Renal pelvis (tissue), 1 donor: ENCODE measurements at regions not wholly inside any gene's neighbourhood (a gene's known extent, or its start where the extent isn't known, plus 50 kb on each side); places are given as distances from the start of the nearest gene placed in this dataset.

Experiments used
- DNase-seq: peaks from one replicate; pipeline ENCODE4 v3.0.0-alpha.2; 2013

DNA sequence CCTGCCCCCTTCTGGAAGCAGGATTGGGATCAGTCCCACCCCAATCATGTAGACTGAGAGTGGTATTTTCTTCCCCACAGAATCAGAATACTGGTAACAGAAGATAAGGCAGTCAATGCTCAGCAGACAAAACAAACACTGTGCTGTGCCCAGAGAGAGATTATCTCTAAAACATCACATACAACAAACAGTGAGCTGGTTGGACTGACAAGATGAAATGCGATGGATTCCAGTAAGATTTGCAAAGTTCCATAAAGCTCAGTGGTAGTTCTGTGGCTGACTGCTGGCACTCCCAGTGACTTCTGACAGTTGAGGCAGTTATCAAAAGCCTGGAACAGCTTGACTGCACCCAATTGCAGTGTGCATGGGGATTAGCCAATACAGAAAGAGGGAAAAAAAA is 311.5 kb upstream of the MGAT5 start:
- DNase-seq = no peak

DNA sequence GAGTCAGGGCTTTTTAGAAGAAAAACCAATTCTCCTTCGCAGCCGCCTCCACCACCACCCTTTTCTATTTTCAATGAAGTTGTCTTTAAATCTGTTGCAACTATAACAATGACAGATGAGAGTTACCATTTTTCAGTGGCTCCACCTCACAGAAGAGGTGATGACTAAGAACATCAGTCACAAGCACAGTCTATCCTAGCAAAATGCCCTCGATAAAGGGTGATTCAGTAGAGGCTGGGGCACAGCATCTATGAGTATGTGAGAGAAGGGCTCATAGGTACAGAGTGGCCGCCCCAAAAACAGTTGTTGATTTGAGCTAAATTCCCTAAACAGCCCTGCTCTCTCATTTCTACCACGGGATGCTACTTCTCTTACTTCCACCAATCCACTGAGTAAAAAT is 310.8 kb upstream of the MGAT5 start:
- DNase-seq = no peak

DNA sequence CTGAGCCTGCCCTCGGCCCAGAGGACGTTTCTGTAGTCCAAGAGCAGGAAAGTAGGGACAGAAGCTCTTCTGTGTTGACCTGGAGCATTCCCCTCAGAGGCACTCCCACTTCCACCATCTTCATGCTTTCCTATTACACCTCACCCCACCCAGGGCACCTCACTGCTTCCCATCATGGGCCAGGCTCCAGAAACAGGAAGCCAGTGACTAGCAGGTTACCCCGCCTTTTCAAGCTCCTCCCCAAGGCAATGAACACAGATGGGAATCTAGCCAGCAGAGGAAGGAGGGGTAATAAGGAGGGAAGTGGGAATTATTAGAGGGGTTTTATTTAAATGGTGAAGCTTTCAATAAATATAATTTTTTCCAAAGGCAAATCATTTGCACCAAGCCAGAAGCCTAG is 308.8 kb upstream of the MGAT5 start:
- DNase-seq = no peak

DNA sequence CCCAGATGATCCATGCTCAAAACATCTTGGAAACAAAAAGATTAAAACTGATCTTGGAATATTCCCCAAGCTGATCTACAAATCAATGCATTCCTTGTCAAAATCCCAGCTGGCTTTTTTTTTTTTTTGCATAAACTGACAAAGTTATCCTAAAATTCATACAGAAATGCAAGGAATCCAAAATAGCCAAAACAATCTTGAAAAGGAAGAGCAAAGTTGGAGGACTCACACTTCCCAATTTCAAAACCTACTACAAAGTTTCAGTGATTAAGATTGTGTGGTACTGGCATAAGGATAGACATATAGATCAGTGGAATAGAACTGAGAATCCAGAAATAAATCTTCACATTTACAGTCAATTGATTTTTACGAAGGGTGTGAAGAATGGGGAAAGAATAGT is 306.8 kb upstream of the MGAT5 start:
- DNase-seq = no peak

- DNase-seq = no peak
Measured at GRCh38 chr2:133948610-133949290, 305.1 kb upstream of the MGAT5 start.

DNA sequence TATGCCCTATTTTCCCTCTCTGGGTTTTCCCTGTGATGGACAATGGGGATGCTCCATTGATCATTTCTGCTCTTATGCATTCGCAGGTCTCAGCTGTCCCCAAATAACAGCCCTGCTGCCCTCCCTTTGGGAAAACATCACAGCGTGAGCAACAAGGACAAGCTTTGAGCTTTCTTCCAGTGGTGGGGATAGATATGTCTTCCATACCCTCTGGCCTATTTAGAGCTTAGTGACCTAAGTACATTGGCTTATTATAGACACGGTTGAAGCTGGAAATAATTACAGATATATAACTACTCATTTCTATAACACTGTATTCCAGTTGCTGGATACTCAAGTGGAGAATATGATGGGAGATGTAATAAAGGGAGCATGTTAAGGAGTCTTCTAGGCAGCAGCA is 304.3 kb upstream of the MGAT5 start:
- no peak for DNase-seq

GRCh38 chr2:133951209-133951608 is 302.7 kb upstream of the MGAT5 start:
- no peak for DNase-seq

DNA sequence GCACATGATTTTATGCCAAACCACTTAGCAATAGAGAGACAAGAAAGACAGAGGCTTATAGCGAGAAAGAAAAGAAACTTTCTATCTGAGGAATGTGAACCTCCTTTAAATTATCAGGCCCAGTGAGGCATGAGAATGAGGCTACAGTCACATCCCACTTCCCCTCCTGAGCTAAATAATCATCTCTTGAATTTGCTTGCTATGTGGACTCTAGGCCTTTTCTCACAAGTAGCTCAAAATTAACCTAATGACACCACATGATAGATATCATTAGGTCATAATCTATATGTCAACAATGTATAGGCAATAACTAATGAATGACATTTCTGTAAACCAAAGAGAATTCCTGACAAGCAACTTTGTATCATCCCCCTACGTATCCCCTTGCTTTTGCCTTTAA is 301.5 kb upstream of the MGAT5 start:
- no peak for DNase-seq

DNA sequence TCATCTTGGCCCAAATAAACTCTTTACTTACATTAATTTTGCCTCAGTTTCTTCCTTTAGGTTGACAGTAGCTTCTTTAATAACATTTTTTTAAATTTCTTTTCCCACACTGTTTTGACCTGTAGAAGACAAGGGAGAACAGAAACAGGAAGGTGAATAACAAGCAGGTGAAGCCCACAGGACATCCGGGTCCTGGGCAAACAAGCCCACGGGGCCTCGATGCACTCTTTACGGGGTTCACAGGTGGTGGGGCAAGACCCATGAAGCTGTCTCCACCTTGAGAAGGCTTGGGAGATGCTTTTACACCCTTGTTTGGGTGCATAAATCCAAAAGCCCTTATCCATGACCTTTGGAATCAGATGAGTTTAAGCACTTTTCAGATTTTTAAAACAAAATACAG is 301.0 kb upstream of the MGAT5 start:
- DNase-seq = no peak

DNA sequence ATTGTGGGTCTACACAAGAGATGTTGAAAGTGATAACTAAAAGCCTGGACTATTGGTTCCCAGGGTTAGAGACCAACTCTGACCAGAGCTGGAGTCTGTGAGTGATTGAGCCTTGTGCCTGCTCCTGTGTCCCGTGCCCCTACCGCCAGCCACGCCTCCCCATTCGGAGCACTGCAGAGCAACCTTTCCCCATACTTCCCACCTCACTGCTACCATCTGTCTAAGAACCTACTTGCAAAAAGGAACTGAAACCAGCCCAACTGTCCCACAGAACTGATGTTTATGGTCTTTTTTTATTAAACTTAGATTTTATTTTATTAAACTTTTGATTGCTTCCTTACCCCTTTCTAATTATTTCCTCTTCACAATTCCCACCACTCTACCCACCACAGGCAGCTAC is 300.3 kb upstream of the MGAT5 start:
- no peak for DNase-seq

DNA sequence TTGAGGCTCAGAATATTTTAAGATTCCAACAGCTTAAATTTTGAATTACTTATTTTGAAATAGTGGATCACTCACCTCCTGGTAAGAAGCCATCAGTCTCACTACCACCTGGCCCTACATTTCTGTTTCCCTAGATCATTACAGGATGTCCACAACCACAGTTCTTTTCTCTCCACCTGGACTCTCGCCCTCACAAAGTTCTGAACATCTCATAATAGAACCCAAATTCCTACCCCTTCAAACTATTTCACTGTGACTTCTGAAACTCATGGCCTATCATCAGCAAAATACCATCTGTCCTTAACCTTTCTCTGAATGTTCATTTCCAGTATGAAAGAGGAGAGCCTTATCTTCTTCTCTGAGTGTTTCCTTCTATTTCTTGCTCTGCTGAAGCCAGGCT is 299.2 kb upstream of the MGAT5 start:
- DNase-seq = no peak

GRCh38 chr2:133955169-133955568 is 298.7 kb upstream of the MGAT5 start:
- no peak for DNase-seq

- DNase-seq = no peak
Measured at GRCh38 chr2:133956434-133956935, 297.4 kb upstream of the MGAT5 start.

DNA sequence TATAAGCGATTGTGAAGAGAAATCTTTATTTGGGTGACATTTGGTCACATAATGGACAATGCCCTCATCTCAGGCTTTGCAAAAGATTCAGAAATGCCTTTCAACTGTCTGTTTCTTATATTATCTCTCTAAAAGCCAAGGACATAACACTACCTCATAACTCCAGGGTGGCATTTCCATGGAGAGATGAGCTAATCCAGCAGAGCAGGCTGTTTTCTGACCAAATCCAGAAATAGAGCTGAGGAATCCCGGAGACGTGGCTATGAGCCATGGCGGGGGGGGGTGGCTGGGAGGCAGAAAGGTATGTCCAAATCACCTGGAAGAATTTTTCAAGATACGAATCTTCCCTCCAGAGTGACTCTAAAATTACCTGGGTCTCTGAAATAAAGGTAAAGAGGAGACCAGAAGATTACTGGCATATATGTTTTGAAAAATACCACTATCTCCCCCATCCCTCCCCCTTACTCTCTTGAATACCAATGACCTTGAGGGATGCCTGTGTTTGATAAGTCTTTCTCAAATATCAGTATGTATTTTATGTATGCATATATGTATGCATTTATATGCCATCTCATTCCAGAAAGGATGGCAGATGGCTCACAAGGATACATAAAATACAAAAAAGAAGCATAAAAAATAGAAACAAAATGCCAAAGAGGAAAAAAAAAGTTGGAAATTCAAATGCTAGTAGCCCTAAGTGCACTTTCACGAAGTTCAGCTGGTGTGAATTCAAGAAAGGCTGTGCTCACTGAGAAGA is 296.0 kb upstream of the MGAT5 start:
- DNase-seq = no peak

DNA sequence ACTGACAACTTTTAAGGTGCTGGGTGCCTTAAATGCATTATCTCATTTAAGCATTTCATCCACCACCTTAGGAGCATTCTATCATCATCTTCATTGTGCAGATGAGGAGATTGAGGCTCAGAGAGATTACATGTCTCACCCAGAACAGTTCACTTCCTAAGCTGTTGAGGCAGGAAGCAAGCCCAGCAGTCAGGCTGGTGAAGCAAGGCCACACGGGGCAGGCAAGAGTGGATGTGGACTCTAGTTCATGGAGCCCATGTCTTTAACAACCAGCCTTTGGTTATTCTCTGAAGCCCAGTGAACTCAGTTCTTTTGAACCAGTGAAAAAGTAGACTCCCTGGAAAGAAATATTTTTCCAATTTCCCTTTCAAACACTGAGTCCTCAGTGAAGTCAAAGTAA is 294.8 kb upstream of the MGAT5 start:
- DNase-seq = no peak

GRCh38 chr2:133966720-133967304 is 287.1 kb upstream of the MGAT5 start:
- no peak for DNase-seq

- no peak for DNase-seq
Measured at GRCh38 chr2:133967326-133967725, 286.5 kb upstream of the MGAT5 start.

DNA sequence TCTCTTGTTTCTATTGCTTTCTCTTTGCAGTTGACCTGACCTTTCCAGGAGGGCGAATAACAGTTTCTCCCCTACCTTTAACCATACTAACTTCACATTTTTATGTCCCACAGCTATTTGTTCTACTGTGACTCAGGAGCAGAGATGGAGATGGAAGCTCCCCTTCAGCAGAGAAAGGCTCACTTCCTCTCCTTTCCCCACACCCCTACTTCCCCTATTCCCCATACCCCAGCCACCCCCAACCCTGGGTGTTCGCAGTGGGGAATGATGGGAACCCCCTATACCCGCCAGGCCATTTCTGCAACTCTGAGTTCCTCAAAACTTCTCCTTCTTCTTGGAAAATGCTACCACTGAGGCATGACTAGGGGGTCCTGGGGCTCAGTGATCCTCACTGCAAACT is 285.4 kb upstream of the MGAT5 start:
- DNase-seq = no peak

DNA sequence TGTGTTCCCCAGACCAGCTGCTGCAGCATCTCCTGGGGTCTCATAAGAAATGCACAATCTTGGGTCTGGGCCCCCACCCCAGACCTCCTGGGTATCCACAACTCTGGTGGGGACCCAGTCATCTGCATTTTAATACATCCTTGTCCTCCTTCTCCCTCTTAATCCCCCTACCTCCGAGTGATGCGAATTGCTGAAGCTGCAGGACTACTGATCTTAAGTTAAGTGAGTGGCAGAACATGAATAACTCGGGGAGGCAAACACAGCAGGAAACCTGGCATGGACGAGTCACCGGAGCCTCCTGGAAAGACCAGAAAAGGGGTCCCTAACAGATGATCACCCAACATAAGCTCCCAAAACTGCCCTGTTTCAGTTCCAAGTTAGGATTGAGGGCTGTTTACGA is 283.2 kb upstream of the MGAT5 start:
- no peak for DNase-seq

DNA sequence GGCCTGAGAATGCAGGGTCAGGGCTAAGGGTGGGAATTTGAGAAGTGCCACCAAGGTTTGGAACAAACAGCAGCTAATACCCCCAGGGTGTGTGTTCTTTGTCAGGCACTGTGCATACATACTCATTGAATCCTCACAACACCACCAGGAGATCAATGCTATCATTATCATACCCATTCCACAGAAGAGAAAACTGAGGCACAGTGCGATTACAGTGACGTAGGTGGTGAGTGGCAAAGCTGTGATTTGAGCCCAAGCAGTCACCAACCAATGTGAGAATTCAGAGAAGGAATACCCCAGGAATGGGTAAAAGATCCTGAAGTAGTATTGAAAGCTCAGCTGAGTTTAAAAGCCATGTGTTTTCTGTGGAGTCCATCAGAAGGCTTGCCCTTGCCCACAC is 281.6 kb upstream of the MGAT5 start:
- no peak for DNase-seq

DNA sequence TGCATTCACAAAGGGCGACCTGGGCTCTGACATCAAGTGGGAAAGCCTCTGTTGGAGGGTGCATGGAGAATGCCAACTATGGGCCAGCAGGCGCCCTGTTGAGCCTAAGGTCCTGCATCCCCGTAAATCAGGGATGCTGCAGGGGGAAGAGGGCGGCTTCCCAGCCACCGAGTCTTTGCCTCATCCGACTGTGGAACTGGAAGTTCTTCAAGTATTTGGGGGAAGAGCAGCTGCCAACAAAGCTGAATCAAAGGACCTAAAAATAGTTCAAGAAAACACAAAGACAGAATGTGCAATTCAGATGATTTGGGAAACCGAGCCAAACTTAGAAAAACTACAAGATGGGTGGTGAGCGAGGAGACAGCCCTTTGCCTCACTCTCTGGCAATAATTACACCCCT is 281.1 kb upstream of the MGAT5 start:
- no peak for DNase-seq

DNA sequence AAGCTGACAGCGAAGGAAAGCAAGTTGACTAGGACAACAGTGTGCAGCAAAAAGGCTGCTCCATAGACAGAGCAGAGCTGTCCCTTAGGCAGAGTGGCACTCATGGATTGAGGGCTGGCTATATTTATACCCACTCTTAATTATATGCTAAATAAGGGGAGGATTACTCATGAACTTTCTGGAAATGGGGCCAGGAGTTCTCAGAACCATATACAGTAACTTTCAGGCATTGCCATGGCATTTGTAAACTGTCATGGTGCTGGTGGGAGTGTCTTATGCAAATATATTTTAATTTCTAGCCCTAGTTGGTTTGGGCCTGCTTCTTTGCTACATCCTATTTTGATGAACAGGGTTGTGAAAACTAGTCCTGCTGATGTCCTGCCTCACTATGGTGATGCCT is 279.5 kb upstream of the MGAT5 start:
- no peak for DNase-seq

DNA sequence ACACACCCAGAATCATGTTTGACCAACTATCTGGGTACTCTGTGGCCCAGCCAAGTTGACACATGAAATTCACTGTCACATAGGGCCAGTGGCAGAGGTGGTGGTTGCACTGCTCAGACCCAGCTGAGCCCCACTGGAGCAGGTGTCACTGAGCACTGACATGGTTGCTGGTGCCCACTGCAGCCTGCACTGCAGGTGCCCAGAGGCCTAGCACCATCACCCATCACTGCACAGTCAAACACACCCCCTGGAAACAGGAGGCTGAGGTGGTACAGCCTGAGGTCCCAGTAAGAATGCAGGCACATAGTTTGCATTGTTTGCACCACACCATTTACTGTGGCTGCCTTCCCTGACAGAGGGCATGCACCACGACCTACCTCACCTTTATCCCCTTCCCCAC is 278.7 kb upstream of the MGAT5 start:
- DNase-seq = no peak
